ENCODE measurements at regions not wholly inside any gene's neighbourhood (a gene's known extent, or its start where the extent isn't known, plus 50 kb on each side); places are given as distances from the start of the nearest gene placed in this dataset.

DNA sequence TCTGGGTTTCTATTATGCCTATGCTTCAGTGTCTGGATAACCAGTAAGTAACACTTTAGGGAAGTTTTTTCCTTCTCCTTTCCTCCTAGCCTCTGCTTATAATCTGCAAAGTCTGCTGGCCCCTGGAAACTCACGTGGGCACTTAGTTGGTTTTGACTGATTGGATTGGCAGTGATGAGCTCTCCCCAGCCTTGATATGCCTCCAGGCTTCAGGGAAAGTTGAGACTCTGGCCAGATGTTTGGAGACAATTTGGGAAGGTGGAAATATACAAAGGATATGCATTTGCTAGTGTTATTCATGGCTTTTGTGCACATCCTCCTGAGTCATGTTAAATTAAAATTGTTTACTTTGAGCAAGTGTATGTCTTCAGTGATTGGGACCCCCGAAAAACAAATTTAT lies 160.2 kb upstream of the IL12B start:
- TF ChIP-seq CTCF (IDR thresholded peaks at IDR 0.05) (no peak), POLR2A (IDR thresholded peaks at IDR 0.05) (no peak)
